ENCODE measurements at regions not wholly inside any gene's neighbourhood (a gene's known extent, or its start where the extent isn't known, plus 50 kb on each side); places are given as distances from the start of the nearest gene placed in this dataset.

- no peak for DNase-seq (ENCODE audit: low read depth, low spot score)
- H3K4me2 ChIP-seq (ENCODE audit: control insufficient read depth, extremely low read depth, insufficient read depth, low read depth, low read length): no peak overlapping the region
- no peak overlapping the region for H3K4me3 ChIP-seq (ENCODE audit: control insufficient read depth in 2 of 3, extremely low read depth in 1 of 3, insufficient read depth in 2 of 3, low read depth in 1 of 3, low read length in 3 of 3)
- no peaks in the 10 kb centered on the region for H3K9me3 ChIP-seq (ENCODE audit: control insufficient read depth, low read depth, low read length)
- no peaks in the 10 kb centered on the region for H3K9me1 ChIP-seq (ENCODE audit: control insufficient read depth, extremely low read depth, insufficient read depth, low read length)
- H3K9ac ChIP-seq (ENCODE audit: control insufficient read depth, extremely low read depth, insufficient read depth, low read length): no peak overlapping the region
- H4K20me1 ChIP-seq (ENCODE audit: control insufficient read depth, extremely low read depth, insufficient read depth, low read length): no peaks in the 10 kb centered on the region
- H3K27me3 ChIP-seq (ENCODE audit: control insufficient read depth, extremely low read depth, insufficient read depth, low read length): peaks cover 4% of the 10 kb centered on the region
- H3K27ac ChIP-seq (ENCODE audit: control insufficient read depth, insufficient read depth, low read length): no peak overlapping the region
- H3K4me1 ChIP-seq (ENCODE audit: control insufficient read depth, extremely low read depth, insufficient read depth, low read length): no peaks in the 10 kb centered on the region
- dilution Hi-C loops (cut with MboI; ENCODE audit: extremely low pct_ligation_motif_present, low sequenced_read_pairs): no loop called here
- H3K36me3 ChIP-seq (ENCODE audit: control insufficient read depth in 2 of 2, extremely low read depth in 1 of 2, insufficient read depth in 2 of 2, low read length in 2 of 2): no peaks in the 10 kb centered on the region
- H3K79me2 ChIP-seq (ENCODE audit: control insufficient read depth, insufficient read depth, low read length): no peaks in the 10 kb centered on the region
- TF ChIP-seq EZH2 (IDR thresholded peaks at IDR 0.05; ENCODE audit: low read length): no peak
- no peak overlapping the region for H2AFZ ChIP-seq (ENCODE audit: control insufficient read depth, low read length)
- no peak for FAIRE-seq
Observed at GRCh38 chr2:217004656-217005055, 144.8 kb upstream of the TNP1 start.

- dilution Hi-C loops (cut with MboI; ENCODE audit: extremely low pct_ligation_motif_present, low sequenced_read_pairs): no loop called here
- no peaks in the 10 kb centered on the region for H3K9me1 ChIP-seq (ENCODE audit: control insufficient read depth, extremely low read depth, insufficient read depth, low read length)
- H3K4me3 ChIP-seq (ENCODE audit: control insufficient read depth in 2 of 3, extremely low read depth in 1 of 3, insufficient read depth in 2 of 3, low read depth in 1 of 3, low read length in 3 of 3): no peak overlapping the region
- peaks cover 4% of the 10 kb centered on the region for H3K27me3 ChIP-seq (ENCODE audit: control insufficient read depth, extremely low read depth, insufficient read depth, low read length)
- no peak overlapping the region for H3K4me2 ChIP-seq (ENCODE audit: control insufficient read depth, extremely low read depth, insufficient read depth, low read depth, low read length)
- TF ChIP-seq EZH2 (IDR thresholded peaks at IDR 0.05; ENCODE audit: low read length): no peak
- TF ChIP-seq CTCF (optimal IDR thresholded peaks at IDR 0.05 in 1 of 3, IDR thresholded peaks at IDR 0.05 in 1 of 3, conservative IDR thresholded peaks at IDR 0.05 in 1 of 3; ENCODE audit: extremely low read depth in 1 of 3, insufficient read depth in 2 of 3, low read length in 3 of 3): no peak
- no peaks in the 10 kb centered on the region for H3K36me3 ChIP-seq (ENCODE audit: control insufficient read depth in 2 of 2, extremely low read depth in 1 of 2, insufficient read depth in 2 of 2, low read length in 2 of 2)
- no peak overlapping the region for H2AFZ ChIP-seq (ENCODE audit: control insufficient read depth, low read length)
- H3K4me1 ChIP-seq (ENCODE audit: control insufficient read depth, extremely low read depth, insufficient read depth, low read length): no peaks in the 10 kb centered on the region
- H3K9ac ChIP-seq (ENCODE audit: control insufficient read depth, extremely low read depth, insufficient read depth, low read length): no peak overlapping the region
- no peaks in the 10 kb centered on the region for H3K9me3 ChIP-seq (ENCODE audit: control insufficient read depth, low read depth, low read length)
- DNase-seq (ENCODE audit: low read depth, low spot score): no peak
- no peaks in the 10 kb centered on the region for H3K79me2 ChIP-seq (ENCODE audit: control insufficient read depth, insufficient read depth, low read length)
- H3K27ac ChIP-seq (ENCODE audit: control insufficient read depth, insufficient read depth, low read length): no peak overlapping the region
- no peaks in the 10 kb centered on the region for H4K20me1 ChIP-seq (ENCODE audit: control insufficient read depth, extremely low read depth, insufficient read depth, low read length)
- FAIRE-seq: no peak
Observed at GRCh38 chr2:217001740-217002139, 141.9 kb upstream of the TNP1 start.

GRCh38 chr2:217000406-217000805 is 140.5 kb upstream of the TNP1 start:
- H3K36me3 ChIP-seq (ENCODE audit: control insufficient read depth in 2 of 2, extremely low read depth in 1 of 2, insufficient read depth in 2 of 2, low read length in 2 of 2): no peaks in the 10 kb centered on the region
- no peak overlapping the region for H3K4me2 ChIP-seq (ENCODE audit: control insufficient read depth, extremely low read depth, insufficient read depth, low read depth, low read length)
- no peaks in the 10 kb centered on the region for H3K9me3 ChIP-seq (ENCODE audit: control insufficient read depth, low read depth, low read length)
- no peak overlapping the region for H2AFZ ChIP-seq (ENCODE audit: control insufficient read depth, low read length)
- no peaks in the 10 kb centered on the region for H3K9me1 ChIP-seq (ENCODE audit: control insufficient read depth, extremely low read depth, insufficient read depth, low read length)
- H4K20me1 ChIP-seq (ENCODE audit: control insufficient read depth, extremely low read depth, insufficient read depth, low read length): no peaks in the 10 kb centered on the region
- DNase-seq (ENCODE audit: low read depth, low spot score): no peak
- peak in 1 of 3 experiments; percentile 6 for TF ChIP-seq CTCF (optimal IDR thresholded peaks at IDR 0.05 in 1 of 3, IDR thresholded peaks at IDR 0.05 in 1 of 3, conservative IDR thresholded peaks at IDR 0.05 in 1 of 3; ENCODE audit: extremely low read depth in 1 of 3, insufficient read depth in 2 of 3, low read length in 3 of 3)
- no peak for TF ChIP-seq EZH2 (IDR thresholded peaks at IDR 0.05; ENCODE audit: low read length)
- H3K4me1 ChIP-seq (ENCODE audit: control insufficient read depth, extremely low read depth, insufficient read depth, low read length): no peaks in the 10 kb centered on the region
- no peaks in the 10 kb centered on the region for H3K79me2 ChIP-seq (ENCODE audit: control insufficient read depth, insufficient read depth, low read length)
- no peak for FAIRE-seq
- H3K9ac ChIP-seq (ENCODE audit: control insufficient read depth, extremely low read depth, insufficient read depth, low read length): no peak overlapping the region
- peaks cover 8% of the 10 kb centered on the region for H3K27me3 ChIP-seq (ENCODE audit: control insufficient read depth, extremely low read depth, insufficient read depth, low read length)
- no peak overlapping the region for H3K27ac ChIP-seq (ENCODE audit: control insufficient read depth, insufficient read depth, low read length)
- H3K4me3 ChIP-seq (ENCODE audit: control insufficient read depth in 2 of 3, extremely low read depth in 1 of 3, insufficient read depth in 2 of 3, low read depth in 1 of 3, low read length in 3 of 3): no peak overlapping the region
- dilution Hi-C loops (cut with MboI; ENCODE audit: extremely low pct_ligation_motif_present, low sequenced_read_pairs): no loop called here

All from keratinocyte (primary cell).